ENCODE measurements at regions not wholly inside any gene's neighbourhood (a gene's known extent, or its start where the extent isn't known, plus 50 kb on each side); places are given as distances from the start of the nearest gene placed in this dataset.

DNA sequence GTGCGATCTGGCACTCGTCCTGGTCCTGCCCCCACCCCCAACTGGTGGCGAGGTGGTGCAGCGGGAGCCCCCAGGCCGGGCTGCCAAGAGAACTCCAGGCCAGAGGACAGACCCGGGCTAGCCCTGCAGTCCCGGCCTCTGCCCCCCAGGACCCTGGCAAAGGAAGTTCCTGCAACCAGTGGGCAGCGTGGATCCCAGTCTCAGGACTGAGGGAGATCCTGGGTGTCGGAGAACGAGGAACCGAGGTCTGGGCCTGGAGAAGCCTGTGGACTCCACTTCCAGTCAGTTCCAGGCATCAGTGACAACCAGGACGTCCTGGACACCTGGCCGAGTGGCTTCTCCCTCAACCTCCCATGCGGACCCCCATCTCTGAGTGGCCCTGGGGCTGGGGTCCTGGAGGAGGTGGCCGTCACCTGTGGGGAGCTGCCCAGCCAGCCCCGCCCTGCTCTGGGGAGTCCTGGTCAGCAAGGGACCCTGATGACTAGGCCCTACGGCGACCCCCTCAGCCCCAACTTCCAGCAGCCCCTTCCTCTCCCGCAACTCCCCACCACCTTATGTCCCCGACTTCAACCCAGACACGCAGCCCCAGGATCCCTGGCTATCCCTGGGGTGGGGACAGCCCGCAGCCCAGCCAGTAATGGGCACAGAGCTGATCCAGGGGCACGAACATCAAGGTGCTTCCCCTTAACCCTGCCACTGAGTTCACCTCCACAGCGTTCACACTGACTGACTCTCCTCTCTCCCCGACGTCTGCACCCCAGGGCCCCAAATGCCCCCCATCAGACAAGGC is 53.7 kb upstream of the NKX1-1 start:
- no peak for DNase-seq

- DNase-seq: no peak
Measured at GRCh38 chr4:1459081-1459721, 53.0 kb upstream of the NKX1-1 start.

DNA sequence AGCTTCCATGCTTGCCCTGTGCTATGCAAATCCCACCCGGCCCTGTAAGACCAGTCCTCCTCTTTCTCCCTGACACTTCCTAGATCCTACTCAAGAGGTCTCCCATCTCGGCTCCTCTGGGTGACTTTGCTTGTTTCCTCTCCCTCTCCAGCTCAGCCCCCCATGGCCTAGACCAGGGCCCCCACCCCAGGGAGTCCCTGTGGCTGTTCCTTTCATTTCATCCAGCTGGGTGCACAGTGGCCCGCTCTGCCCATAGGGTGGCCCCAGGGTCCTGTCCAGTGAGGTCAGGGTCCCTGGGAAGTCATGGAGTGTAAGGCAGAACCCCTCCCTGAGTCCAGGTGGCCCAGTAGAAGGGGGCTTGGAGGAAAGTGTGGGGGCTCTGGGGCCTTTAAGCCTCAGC is 52.3 kb upstream of the NKX1-1 start:
- DNase-seq: no peak
